Skeletal muscle cell (primary cell): ENCODE measurements at regions not wholly inside any gene's neighbourhood (a gene's known extent, or its start where the extent isn't known, plus 50 kb on each side); places are given as distances from the start of the nearest gene placed in this dataset.
"Not testable (repeated sequence)": the region's sequence is repeated elsewhere in the genome, so short reads cannot be mapped to it uniquely, and the experiment has no call there.

Source experiments
- DNase-seq: peaks from one replicate; pipeline ENCODE4 v3.0.0-alpha.2; 2010; ENCODE audit warnings: low read depth
- H3K4me3 ChIP-seq: 2 replicates; pipeline ENCODE4 v1.5.1; 2011; ENCODE audit warnings: low read depth, mild to moderate bottlenecking, control low read depth, low read length, moderate library complexity

DNA sequence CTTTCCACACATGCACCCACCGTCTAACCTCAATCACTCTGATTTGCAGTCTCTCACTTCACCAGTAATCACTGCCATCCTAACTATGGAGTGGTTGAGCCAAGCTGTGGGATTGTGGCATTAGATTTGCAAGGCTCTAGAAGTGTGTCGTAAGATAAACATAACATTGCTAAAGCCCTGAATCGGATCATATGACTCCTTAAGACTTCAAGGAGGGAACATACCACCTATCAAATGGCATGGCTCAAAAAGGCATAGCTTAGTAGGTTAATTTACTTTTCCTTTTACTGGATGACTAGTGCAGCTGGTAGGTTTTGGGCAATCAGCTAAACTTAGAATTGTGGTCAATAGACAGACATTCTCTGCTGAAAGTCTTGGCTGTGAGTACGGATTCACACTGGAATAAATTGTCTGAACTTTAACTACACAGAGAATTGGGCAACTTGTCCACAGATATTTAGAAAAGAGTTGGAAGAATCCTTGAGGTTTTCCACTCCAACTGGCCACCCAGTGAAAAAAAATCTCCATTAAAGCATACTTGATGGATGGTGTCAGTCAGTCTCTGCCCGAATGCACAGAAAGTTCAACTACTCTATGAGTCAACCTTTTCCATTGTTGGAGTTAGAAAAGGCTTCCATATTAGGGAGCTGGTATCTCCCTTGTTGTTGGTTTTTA is 476.7 kb upstream of the CBLB start:
- H3K4me3 ChIP-seq, result no peak overlapping the region
- DNase-seq, result peak; percentile 99

DNA sequence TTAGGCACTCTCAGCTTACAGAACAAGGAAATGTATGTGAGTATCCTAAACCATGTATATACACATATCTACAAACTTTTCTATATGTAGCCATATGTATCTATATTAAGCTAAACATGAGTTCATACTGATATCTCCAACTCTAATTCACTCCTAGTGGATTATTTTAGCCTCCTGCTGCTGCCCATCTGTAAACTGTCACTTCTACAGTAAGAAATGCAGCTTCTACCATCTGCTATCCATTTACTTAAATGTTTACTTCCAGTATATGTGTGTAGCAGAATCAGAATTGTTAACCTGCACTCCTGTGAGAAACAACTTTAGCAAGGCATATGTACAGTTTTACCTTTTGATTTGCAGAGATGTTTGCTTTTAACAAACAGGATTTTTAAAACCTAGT is 478.5 kb upstream of the CBLB start:
- no peak overlapping the region for H3K4me3 ChIP-seq
- DNase-seq, result no peak

DNA sequence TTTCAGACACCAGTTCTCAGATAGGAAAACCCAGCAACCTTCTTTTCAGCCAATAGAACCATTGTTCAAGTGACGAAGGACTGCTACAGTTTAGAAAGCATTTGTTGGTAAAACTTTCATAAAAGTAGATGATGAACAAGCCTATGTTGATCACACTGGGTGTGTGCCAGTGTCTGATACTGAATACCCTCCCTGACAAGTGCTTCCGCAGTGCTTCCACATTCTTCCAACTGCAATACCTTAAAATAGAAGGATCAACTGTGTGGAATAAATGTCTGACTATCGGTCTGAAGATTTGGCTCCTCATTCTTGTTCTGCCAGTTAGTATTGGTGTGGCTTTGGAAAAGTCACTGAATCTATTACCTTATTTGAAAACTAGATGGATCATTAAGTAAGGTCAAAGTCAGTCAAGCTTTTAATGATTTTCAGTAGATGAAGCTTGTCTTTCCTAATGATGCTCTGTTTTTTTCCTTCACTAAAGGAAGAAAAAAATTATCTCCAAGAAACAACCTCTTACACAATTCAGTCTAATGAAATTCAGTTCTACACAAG is 479.4 kb upstream of the CBLB start:
- DNase-seq, result no peak
- H3K4me3 ChIP-seq, result no peak overlapping the region

DNA sequence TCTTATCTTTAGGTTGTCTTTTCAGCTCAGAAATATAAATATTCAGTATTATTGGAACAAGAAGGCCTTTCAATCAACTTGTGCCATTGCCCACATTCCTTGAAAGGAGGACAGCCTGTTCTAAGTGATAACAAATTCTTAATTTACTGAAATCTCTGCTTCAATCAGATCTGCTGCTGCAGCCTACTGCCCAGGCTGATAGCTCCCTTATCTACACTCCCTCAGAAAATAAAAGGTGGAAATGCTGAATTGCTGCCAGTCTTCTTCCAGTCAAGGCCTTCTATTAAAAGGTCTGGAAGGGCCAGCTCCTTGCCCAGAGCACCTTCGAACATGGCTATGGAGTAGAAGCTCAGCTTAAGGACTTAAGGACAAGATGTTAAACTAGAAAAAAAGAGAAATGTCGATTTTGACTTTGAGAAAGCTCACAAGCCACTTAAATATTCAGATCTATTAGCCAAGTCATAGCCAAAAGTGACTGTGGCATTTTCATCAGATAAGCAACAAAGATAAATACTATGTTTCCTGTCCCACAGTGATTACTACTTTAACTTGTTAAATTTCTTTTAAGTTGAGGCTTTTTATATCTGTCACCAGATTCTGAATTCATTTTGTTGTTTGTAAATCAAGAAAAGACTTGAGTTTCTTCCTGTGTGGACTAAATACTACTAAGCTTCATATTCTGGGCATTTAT is 480.5 kb upstream of the CBLB start:
- DNase-seq, result no peak
- H3K4me3 ChIP-seq, result no peak overlapping the region

DNA sequence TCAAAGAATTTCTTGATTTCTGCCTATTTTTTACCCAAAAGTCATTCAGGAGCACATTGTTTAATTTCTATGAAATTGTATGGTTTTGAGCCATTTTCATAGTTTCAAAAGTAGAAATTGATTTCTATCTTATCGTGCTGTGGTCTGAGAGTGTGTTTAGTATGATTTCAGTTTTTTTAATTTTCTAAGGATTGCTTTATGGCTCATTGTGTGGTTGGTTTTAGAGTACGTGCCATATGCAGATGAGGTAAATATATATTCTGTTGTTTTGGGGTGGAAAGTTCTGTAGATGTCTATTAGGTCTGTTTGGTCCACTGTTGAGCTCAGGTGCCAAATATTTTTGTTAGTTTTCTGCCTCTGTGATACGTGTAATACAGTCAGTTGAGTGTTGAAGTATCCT is 487.1 kb upstream of the CBLB start:
- no peak for DNase-seq
- H3K4me3 ChIP-seq, result no peak overlapping the region

DNA sequence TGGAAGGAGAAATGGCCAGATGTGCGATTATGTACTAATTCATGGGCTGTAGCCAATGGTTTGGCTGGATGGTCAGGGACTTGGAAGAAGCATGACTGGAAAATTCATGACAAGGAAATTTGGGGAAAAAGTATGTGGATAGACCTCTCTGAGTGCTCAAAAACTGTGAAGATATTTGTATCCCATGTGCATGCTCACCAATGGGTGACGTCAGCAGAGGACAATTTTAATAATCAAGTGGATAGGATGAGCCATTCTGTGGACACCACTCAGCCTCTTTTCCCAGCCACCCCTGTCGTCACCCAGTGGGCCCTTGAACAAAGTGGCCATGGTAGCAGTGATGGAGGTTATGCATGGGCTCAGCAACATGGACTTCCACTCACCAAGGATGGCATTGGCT is 490.9 kb upstream of the CBLB start:
- no peak overlapping the region for H3K4me3 ChIP-seq
- DNase-seq, result no peak

DNA sequence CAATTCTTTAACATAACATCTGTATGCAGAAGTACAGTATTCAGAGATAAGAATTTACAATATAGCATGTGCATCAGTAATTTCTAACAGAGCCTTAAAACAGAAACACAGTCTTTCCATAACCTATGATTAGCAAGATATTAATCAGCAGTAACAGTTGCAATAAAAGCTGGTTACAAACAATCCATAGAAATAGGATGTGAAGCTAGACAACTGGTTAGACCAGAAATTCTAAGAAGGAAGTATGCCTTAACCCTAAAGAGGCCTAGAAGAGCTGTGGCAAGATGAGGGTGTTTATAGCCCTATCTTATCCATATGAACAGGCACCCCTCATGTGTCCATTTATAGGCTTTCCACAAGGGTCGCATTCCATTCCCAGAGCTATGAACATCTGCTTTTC is 492.1 kb upstream of the CBLB start:
- not testable (repeated sequence) for H3K4me3 ChIP-seq, DNase-seq

DNA sequence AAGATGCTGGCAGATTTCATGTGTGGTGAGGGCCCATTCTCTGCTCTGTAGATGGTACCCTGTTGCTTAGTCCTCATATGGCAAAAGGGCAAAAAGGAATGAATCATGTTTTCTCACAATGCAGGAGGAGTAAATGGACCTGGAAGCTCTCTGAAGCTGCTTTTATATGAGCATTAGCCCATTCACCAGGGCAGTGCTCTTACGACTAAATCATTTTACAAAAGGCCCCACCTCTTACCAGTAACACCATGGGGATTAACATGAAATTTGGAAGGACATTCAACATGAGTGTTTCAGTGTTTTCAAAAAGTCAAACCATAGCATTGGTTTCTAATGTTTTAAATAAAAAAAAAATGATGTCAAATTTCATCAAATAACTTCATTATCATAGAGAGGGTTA is 495.7 kb upstream of the CBLB start:
- H3K4me3 ChIP-seq, result no peak overlapping the region
- no peak for DNase-seq

DNA sequence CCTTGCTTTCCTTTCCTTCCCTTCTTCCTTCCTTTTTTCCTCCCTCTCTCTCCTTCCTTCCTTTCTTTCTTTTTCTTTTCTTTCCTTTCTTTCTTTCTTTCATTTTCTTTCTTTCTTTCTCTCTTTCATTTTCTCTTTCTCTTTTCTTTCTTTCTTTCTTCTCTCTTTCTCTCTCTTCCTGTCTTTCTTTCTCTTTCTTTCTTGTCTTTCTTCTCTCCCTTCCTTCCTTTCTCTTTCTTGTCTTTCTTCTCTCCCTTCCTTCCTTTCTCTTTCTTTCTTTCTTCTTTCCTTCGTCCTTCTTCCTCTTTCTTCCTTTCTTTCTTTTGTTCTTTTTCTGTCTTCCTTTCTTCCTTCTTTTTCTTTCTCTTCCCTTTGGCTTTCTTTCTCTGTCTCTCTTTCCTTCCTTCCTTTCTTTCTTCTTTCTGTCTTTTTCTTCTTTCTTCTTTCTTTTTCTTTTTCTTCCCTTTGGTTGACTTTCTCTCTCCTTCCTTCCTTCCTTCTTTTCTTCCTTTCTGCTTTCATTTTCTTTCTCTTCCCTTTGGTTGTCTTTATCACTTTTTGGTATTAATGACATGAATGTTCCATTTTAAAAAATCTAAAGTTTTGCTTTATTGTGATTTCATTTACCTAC is 496.4 kb upstream of the CBLB start:
- no peak for DNase-seq
- H3K4me3 ChIP-seq, result no peak overlapping the region

DNA sequence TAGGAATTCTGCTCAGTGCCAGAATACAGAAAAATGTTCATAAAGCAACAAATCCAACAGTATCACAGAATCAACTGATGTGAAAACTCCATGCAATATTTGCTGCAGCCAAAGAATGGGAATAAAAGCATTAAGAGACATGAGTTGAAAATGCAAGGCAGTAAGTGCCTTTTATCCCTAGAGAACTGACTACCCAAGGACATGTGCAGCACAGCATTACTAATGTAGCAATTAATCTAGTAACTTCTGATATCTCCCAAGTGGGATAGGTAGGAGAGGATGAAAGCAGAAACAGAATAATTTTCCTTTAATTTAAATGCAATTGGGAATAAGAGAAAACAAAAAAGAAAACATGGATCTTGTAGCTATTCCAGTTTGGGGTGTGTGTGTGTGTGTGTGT is 497.5 kb upstream of the CBLB start:
- no peak overlapping the region for H3K4me3 ChIP-seq
- no peak for DNase-seq

DNA sequence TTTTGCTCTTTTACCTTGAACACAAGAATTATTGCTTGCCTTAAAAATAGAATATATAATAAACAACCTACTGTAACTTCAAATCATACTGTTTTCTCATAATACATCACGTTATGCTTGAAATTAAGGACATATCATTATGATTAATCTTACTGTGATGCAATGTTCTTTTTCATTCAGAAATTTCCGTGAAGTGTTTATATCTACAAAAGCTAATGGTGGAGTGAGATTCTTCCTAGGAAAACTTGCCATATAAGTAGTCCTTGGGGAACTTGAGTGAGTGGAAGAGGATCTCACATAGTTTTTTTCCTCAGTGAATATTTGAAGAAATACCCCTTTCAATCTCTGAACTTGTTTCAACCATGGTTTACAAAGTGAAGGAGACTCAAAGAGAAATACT is 498.7 kb upstream of the CBLB start:
- DNase-seq, result no peak

DNA sequence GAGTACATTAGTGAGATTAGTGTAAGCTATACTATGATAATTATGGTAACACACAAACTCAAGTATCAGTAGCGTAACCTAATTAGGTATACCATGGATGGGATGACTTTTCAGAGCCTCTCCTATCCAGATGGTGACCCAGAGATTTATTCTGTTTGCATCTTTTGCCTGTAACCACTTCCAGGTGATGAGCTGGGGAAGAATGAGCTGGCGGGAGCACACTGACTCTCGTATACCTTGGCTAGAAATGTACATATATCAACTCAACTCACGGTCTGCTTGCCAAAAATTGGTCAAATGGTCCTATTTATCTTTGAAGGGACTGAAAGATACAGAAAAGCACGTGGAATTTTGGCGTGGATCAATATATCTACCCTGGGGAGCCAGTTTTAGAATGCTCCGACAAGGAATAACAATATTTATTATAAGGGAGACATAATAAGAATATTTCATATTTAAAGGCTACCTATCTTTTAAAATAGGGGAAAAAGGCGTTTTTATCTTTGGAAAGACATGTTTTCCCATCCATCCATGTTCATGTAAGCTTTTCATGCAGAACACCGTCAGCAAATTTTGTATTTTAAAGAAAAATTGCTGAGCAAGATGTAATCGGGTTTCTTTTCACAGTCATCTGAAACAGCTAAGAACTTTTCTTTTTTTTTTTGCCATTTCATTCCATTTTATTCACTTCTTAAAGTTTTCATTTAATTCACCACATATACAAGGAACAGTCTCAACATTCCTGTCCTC is 502.6 kb upstream of the CBLB start:
- no peak for DNase-seq
- H3K4me3 ChIP-seq, result no peak overlapping the region

More for the DNA sequence above, 498.7 kb upstream of the CBLB start:
- no peak overlapping the region for H3K4me3 ChIP-seq

DNA sequence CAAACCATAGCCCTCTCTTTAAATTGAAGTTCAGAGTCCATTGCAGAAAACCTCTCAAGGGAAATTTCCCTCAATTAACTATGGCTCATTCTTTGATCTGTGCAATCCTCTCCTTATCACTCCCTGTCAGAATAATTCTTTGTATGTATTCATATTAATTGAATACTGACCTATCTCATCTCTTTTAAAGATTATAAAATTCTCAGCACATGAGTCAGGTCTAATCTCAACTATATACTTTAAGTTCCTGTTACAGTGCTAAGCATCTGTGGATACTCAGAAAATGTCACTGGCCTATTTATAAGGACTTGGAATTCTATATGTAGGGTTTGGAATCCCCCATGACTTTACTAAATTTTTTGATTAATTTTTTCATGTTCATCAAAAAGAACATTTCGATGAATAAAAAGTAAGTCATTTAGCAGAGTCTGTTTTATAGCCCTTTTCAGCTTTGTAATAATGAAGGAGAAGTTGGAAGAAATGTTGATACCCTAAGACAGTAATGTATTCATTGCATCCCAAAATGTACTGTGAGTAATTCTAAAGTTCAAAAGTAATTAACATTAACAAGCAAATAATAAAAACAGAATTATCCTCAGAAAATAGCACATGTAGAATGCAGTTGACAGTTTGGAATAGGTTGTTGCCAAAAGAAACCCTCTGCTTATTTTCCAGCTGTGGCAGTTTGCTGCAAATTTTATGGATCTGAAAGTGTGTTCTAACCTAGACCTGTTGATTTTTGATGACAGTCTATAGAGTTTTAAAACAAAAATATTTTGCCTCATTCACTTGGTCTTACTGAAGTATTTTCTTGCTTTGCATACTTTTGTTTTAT is 503.4 kb upstream of the CBLB start:
- DNase-seq, result no peak
- H3K4me3 ChIP-seq, result no peak overlapping the region

DNA sequence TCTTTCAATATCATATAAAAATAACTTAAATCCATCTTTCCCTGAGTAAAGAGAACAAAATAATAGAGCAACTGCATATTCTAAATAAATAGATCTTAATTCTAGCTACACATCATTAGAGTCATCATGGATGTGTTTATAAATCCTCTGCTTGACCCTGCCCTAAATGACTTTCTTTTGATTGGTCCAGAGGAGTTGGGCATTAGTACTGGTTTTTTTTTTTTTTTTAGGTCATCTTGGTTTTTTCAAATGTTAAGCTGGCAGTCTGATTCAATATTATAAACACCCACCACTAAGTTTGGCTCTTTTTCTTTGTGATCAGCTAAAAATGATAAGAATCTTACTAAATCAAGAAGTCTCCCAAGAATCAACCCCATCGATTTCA is 504.0 kb upstream of the CBLB start:
- H3K4me3 ChIP-seq, result no peak overlapping the region
- DNase-seq, result no peak

DNA sequence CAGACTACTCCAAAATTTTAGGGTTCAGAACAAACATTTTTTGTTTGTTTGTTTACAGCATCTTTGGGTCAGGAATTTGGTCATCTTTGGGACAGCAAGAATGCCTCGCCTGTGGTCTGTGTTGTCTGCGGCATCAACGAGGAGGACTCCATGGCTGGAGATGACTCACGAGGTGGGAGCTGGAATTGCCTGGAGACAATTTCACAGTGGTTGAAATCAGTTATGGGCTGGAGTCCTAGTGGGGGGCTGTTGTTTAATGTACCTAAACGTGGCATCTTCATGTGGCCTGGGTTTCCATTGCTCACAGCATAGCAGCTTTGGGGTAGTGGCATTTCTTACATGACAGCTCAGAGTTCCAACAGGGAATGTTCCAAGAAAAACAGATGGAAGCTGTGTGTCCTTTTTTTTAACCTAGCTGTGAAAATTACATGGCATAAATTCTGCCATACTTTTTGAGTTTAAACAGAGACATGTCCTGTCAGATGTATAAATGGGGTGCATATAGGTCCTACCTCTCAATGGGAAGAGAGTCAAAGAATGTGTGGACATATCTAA is 507.3 kb upstream of the CBLB start:
- no peak for DNase-seq
- H3K4me3 ChIP-seq, result no peak overlapping the region

DNA sequence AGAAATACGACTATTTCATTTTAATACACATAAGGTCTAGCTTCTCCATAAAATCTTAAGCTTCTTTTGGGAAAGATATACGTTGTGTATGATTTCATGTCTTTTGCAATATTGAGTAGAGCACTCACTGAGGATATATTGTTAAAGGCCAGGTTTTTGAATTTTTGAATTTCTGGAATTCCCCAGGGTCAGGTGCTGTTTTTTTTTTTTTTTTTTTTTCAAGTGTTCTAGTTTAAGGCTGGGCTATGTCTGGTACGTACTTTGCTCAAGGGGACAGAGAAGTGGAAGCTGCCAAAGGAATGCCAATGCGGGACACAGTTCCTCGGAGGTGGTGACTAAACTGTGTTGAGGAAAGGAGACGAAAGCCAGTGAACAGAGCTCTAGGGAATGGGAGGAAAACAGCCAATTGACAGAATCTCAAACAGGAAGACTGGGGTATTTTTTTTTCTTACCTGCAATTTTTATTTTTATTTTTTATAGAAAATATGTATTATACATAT is 510.5 kb upstream of the CBLB start:
- DNase-seq, result no peak
- no peak overlapping the region for H3K4me3 ChIP-seq

DNA sequence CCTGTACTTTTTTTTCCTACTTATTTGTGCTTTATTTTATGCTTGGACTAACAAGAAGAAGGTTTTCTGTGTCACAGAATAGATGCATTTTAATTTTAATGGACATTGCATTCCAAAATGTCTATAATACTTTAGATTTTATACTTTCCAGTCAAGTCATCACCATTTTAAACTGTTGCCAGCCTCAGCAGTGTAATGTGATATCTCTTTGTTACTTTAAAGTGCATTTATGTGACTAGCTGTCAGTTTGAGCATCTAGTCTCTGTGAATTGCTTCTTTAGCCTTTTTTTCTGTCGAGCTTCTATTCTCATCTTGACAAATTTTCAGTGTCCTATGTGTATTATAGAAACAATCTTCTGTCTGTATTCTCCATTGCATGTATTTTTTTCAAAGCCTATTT is 511.4 kb upstream of the CBLB start:
- DNase-seq, result no peak
- H3K4me3 ChIP-seq, result no peak overlapping the region

DNA sequence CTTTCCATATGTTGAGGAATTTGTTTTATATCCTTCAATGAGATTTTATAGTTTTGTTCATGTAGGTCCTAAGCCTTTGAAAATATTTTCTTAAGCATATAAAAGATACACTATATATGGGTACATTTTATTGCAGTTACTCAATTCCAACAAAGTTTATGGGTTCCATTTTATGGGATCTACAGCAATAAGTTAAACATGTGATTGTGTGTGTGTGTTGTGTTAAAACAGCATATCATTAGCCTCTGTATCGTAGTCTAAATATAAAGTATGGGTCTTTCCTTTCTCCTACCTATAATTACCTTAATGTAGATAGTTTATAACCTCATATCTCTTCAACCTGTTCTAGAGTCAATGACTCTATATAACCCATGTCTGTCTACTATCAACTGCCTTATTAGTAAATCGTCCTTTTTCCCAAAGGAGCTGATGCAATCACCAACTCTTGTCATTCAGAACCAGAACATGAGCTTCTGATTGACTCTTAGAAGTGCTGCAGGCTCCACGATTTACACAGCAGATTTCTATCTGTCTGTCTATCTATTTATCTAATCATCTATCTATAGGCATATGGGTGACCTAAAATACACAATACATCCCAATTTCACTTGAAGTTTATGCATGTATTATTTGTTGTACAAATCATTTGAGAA is 512.6 kb upstream of the CBLB start:
- H3K4me3 ChIP-seq, result no peak overlapping the region
- DNase-seq, result no peak
